ENCODE measurements at regions not wholly inside any gene's neighbourhood (a gene's known extent, or its start where the extent isn't known, plus 50 kb on each side); places are given as distances from the start of the nearest gene placed in this dataset.

DNA sequence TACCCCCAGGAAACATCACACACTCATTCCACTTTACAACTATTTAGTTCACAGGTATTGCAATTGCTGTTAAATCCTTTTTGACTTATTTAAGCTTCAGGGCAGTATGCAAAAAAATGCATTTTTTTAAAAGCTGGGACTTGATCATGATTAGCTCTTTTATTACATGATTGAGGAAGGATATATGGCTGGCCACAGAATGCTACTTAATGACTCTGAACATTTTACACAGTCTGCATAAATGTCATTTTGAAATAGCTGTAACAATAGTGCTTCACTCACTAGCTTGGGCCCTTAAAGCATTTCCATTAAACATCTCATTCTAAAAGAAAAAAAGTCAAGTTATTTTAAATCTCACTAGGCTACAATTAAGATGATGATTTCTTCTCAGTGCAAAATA, 429.7 kb downstream of the FRK start:
- in situ Hi-C loops (cut with HindIII; ENCODE audit: low pct_unique_long_range_greater_than_20kb, low sequenced_read_pairs), result no loop called here
- DNase-seq (ENCODE audit: low read depth in 1 of 2, low spot score in 1 of 2), result no peak
- no peak for TF ChIP-seq JUND (IDR thresholded peaks at IDR 0.05; ENCODE audit: low read depth)

DNA sequence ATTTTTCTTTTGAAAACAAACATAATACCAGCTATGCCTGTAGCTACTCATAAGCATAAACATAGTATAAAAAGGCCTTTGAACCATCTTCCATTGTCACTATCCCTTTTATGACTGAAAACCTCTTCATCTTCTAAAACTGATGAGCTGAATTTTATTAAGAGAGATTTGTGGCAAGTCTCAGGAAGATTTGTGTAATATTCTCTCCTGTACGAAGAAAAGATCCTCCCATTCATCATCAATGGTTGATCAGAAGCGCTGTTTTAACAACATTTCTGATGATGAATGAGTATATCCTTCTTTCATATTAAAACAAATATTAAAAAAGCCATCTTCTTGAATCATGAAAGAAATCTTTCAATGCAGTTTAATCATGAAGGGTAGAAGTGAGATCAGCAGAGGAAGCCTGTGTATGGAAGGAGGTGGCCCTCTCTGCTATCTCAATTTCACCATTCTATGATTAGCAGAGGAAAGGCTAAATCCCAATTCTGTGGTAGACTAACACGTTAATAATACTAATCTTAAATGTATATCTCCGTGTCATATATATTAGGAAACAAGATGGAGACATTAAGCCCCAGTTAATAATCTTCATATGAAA, 430.2 kb downstream of the FRK start:
- in situ Hi-C loops (cut with HindIII; ENCODE audit: low pct_unique_long_range_greater_than_20kb, low sequenced_read_pairs), result no loop called here
- DNase-seq (ENCODE audit: low read depth in 1 of 2, low spot score in 1 of 2), result no peak
- TF ChIP-seq JUND (IDR thresholded peaks at IDR 0.05; ENCODE audit: low read depth), result no peak

DNA sequence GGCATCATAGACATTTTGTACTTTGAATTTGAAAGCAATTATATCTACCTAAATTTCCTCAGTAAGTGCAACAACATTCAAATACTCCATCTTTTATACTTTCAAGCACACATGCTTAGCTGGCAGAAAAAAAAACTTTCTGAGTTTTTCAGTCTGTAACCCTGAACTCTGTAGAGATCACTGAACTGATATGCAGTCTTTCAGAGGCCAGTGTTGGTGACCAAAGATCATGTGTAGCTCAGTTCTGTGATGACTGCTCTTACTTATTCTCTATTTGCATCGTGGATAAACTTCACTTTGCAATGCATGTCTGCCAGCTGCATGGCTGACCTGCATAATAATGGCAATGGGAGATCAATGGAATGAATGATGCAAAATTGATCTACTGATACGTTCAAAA, 431.3 kb downstream of the FRK start:
- no peak for DNase-seq (ENCODE audit: low read depth in 1 of 2, low spot score in 1 of 2)
- no peak for TF ChIP-seq JUND (IDR thresholded peaks at IDR 0.05; ENCODE audit: low read depth)
- in situ Hi-C loops (cut with HindIII; ENCODE audit: low pct_unique_long_range_greater_than_20kb, low sequenced_read_pairs), result no loop called here

DNA sequence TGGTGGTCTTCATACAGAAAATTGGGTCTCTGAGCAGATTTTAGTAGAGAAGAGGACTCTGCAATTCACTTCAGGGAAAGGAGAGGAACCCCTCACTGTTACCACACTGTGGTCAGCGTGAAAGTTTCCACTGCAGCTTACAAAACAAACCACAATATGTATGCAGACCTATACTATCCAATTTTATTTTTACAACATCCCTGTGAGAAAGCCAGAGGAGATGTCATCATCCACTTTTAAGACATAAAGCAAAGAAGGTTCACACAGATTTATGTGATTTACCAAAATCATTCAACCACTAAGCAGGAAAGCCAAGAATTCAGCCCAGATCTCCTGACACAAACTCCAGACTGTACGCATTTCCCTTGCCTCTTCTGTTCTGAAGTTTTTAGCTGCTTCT, 442.4 kb downstream of the FRK start:
- TF ChIP-seq JUND (IDR thresholded peaks at IDR 0.05; ENCODE audit: low read depth), result no peak
- in situ Hi-C loops (cut with HindIII; ENCODE audit: low pct_unique_long_range_greater_than_20kb, low sequenced_read_pairs), result no loop called here
- no peak for DNase-seq (ENCODE audit: low read depth in 1 of 2, low spot score in 1 of 2)

DNA sequence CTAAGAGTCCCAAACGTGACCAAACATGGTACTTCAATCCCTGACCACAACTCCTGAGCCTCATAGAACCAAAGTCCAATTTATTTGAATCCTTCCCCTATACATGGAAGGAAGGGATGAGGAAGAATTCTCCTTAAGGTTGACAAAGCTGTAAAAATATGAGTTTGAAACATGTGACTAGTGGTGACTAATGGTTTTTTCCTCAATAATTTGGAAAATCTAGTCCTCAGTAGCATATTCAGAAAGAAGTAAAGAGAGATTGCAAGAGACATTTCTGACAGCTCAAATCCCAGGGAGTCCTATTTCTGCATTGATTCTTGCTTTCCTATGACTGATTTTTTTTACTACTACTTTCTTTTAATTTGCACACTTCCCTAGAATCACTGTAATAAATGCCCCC, 443.7 kb downstream of the FRK start:
- DNase-seq (ENCODE audit: low read depth in 1 of 2, low spot score in 1 of 2), result no peak
- in situ Hi-C loops (cut with HindIII; ENCODE audit: low pct_unique_long_range_greater_than_20kb, low sequenced_read_pairs), result no loop called here
- no peak for TF ChIP-seq JUND (IDR thresholded peaks at IDR 0.05; ENCODE audit: low read depth)

DNA sequence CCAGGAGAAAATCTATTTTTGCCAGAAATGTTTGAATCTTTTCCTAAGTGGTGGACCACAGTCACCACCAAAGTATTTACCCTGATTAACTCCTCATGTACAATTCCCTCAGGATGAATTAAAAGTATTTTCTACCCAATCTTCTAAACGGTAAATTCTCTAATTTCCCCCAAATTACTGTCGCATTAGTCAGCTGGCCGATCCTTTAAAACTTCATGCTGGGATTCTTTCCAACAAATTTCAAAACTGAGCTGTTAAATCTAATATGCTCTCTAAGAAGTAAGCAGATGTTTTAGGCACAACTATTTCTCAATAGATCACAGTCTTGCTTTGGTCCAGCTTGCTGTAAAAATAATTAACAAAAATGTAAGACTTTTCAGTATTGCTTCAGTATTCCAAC, 447.2 kb downstream of the FRK start:
- no peak for DNase-seq (ENCODE audit: low read depth in 1 of 2, low spot score in 1 of 2)
- no peak for TF ChIP-seq JUND (IDR thresholded peaks at IDR 0.05; ENCODE audit: low read depth)
- in situ Hi-C loops (cut with HindIII; ENCODE audit: low pct_unique_long_range_greater_than_20kb, low sequenced_read_pairs), result no loop called here

DNA sequence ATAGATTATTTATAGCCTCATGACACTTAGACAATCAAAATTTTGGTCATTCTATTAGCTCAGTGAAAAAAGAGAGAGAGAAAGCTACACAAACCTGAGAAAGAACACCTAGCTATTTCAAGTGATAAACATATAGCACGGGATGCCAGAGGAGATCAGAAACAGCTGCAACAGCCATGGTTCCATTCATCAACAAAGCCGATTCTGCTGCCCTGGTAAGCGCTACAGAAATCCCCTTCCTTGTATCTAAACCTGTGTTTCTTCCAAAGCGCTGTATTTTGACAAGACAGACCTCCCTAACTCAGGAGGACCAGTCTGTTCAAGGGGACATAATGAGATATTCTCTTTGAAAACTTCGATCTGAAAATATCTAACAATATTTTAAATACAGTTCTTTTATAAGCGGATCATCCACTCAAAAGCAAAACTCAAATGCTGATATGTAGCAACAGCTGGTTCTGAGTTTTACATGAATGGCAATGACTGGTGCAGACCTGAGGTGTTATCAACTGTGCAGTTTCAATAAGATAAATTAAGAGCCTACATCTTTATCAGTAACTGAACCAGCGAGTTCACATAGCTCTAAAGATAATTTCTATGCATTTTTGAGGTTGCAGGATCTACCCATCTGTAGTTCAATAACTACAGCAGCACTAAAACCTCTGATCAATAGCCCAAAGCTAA, 447.8 kb downstream of the FRK start:
- in situ Hi-C loops (cut with HindIII; ENCODE audit: low pct_unique_long_range_greater_than_20kb, low sequenced_read_pairs), result no loop called here
- no peak for TF ChIP-seq JUND (IDR thresholded peaks at IDR 0.05; ENCODE audit: low read depth)
- DNase-seq (ENCODE audit: low read depth in 1 of 2, low spot score in 1 of 2), result no peak

DNA sequence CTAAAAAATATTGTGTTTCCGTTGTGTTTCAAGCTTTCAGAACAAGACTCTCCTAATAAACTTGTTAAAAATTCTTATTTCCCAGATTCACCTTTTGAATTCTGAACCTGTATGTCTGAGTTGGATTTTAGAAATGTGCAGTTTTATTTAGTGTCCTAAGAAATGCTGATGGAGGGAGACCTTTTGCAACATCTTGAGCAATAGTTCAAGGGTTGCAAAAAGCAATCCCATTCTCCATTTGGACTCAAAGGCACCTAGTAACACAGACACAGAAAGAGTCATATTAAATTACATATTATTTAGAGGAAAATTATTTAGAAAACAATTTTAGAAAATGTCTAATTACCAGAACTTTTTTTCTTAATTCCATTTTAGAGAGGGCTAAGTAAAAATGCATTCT, 448.5 kb downstream of the FRK start:
- DNase-seq (ENCODE audit: low read depth in 1 of 2, low spot score in 1 of 2), result no peak

DNA sequence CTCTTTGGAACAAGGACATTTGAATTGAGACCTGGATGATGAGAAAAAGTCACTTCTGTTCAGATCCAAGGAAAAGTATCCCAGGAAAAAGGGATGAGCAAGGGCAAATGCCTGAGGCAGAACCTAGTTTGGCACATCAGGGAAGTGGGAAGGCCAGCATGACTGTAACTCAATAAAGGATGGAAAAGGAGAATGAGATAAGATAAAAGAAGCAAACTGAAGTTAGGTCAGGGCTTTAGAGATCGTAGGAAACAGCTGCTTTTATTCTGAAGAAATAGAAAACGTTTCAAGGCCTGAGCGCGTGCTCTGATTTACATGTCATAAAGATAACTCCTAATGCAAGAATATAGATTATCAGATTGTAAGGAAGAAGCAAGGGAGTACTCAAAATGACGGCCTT, 450.0 kb downstream of the FRK start:
- DNase-seq (ENCODE audit: low read depth in 1 of 2, low spot score in 1 of 2), result no peak
- TF ChIP-seq JUND (IDR thresholded peaks at IDR 0.05; ENCODE audit: low read depth), result no peak
- in situ Hi-C loops (cut with HindIII; ENCODE audit: low pct_unique_long_range_greater_than_20kb, low sequenced_read_pairs), result no loop called here

More for the DNA sequence above, 448.5 kb downstream of the FRK start:
- in situ Hi-C loops (cut with HindIII; ENCODE audit: low pct_unique_long_range_greater_than_20kb, low sequenced_read_pairs), result no loop called here
- no peak for TF ChIP-seq JUND (IDR thresholded peaks at IDR 0.05; ENCODE audit: low read depth)

DNA sequence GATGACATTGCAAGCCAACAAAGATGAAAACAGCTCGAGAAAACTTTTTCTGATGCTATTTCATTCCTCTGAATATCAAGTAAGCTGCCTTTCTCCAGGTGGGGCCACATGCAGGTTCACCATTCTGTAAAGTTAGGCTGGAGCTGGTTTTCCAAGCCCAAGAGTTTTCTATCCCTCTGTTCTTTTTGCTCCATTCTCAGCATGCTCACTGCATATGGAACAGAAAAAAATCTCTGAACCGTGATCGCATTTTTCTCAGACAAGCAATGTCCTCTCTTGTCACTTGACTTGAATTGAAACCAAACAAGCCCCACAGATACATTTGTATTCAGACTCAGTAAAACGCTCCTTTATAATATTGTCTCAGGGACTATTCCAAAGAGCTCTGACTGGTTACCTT, 451.6 kb downstream of the FRK start:
- DNase-seq (ENCODE audit: low read depth in 1 of 2, low spot score in 1 of 2), result no peak
- no peak for TF ChIP-seq JUND (IDR thresholded peaks at IDR 0.05; ENCODE audit: low read depth)
- in situ Hi-C loops (cut with HindIII; ENCODE audit: low pct_unique_long_range_greater_than_20kb, low sequenced_read_pairs), result no loop called here

DNA sequence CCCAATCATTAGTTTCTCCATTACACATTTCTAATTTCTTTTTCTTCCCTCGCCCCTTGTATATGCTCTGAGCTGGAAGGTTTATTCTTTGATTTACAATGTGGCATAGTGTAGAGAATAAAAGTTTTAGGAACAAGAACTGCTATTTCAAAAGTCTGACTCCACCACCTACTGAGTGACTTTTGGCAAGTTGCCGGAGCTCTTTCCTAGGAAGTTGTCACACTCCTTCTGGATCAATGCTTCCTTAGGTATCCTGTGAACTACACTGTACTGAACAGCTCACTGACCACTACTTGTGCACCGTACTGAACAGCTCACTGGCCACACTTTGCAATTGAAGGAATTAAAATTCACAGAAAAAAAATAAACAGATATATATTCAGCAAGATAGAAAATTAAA, 458.2 kb downstream of the FRK start:
- no peak for DNase-seq (ENCODE audit: low read depth in 1 of 2, low spot score in 1 of 2)
- in situ Hi-C loops (cut with HindIII; ENCODE audit: low pct_unique_long_range_greater_than_20kb, low sequenced_read_pairs), result no loop called here

DNA sequence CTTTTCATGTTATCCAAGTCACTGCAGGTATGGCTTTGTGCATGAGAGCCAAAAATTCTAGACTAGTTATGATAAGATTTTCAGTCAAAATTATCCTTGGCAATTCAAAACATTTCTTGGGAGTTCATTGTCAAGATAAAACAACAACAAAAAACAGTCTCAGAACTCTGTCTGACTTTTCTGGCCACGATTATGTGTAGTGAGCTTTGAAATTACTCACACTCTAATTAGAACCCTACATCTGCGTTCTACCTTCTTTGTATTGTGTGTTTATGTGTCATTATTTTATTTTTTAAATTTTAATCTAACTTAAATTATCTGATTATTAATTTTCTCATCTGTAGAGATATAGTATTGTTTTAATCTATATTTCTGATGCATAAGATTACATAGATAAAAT, 459.2 kb downstream of the FRK start:
- no peak for TF ChIP-seq JUND (IDR thresholded peaks at IDR 0.05; ENCODE audit: low read depth)
- in situ Hi-C loops (cut with HindIII; ENCODE audit: low pct_unique_long_range_greater_than_20kb, low sequenced_read_pairs), result no loop called here
- DNase-seq (ENCODE audit: low read depth in 1 of 2, low spot score in 1 of 2), result no peak

More for the DNA sequence above, 458.2 kb downstream of the FRK start:
- TF ChIP-seq JUND (IDR thresholded peaks at IDR 0.05; ENCODE audit: low read depth), result no peak

DNA sequence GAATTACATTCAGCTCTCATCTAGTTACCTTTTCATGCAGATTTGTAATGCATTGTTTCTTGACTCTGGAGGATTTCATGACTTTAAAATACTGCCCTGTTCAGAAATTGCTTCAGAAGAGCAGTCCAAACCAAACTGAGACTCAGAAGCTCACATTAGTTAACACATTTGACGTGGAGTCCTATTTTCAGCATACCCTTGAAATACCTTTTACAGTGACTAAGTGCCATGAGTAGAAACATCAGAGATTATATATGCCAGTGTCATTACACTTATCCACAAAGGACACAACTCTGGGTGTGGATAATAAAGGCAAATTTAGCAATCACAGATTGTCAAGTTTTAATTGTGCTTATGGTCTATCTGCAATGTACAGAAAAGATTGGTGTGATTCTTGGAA, 459.6 kb downstream of the FRK start:
- DNase-seq (ENCODE audit: low read depth in 1 of 2, low spot score in 1 of 2), result no peak
- no peak for TF ChIP-seq JUND (IDR thresholded peaks at IDR 0.05; ENCODE audit: low read depth)
- in situ Hi-C loops (cut with HindIII; ENCODE audit: low pct_unique_long_range_greater_than_20kb, low sequenced_read_pairs), result no loop called here

DNA sequence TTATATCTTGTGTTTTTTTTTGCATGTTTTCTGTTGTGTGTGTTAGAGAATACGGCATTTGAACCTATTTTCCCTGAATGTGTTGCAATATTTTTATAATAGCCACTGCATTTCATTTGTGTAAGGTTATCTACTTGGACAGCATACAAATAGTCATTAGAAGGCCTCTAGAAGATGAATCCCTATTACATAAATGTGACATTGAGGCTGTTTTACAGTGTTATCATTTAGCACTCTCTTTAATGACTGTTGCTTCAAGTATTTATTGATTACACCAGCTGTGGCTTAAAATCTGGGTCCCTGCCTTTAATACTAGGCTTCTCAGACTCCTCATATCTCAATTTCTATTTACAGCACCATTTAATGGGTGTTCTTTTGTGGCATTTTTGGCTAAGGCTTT, 465.8 kb downstream of the FRK start:
- in situ Hi-C loops (cut with HindIII; ENCODE audit: low pct_unique_long_range_greater_than_20kb, low sequenced_read_pairs), result no loop called here
- DNase-seq (ENCODE audit: low read depth in 1 of 2, low spot score in 1 of 2), result no peak
- no peak for TF ChIP-seq JUND (IDR thresholded peaks at IDR 0.05; ENCODE audit: low read depth)
